ENCODE measurements at regions not wholly inside any gene's neighbourhood (a gene's known extent, or its start where the extent isn't known, plus 50 kb on each side); places are given as distances from the start of the nearest gene placed in this dataset.
A peak's percentile ranks its signal among the peaks of the same experiment; 100 is the strongest.

- no peak for DNase-seq
- in situ Hi-C loops (cut with HindIII; ENCODE audit: low pct_ligation_motif_present, low sequenced_read_pairs): no loop called here
- no peak for TF ChIP-seq CTCF (IDR thresholded peaks at IDR 0.05; ENCODE audit: low read depth, low read length, missing control alignments)
- Histone ChIP-seq H3K27me3 (replicated peaks) (no peaks in the 10 kb centered on the region), H3K4me3 (ENCODE audit: low read depth, low read length) (no peak overlapping the region), H3K36me3 (replicated peaks) (no peaks in the 10 kb centered on the region), H3K27ac (no peak overlapping the region)
These were observed 356.7 kb downstream of the DIRAS2 start for GRCh38 chr9:90285946-90286345.

- no peak for TF ChIP-seq CTCF (IDR thresholded peaks at IDR 0.05; ENCODE audit: low read depth, low read length, missing control alignments)
- in situ Hi-C loops (cut with HindIII; ENCODE audit: low pct_ligation_motif_present, low sequenced_read_pairs): no loop called here
- no peak for DNase-seq
- Histone ChIP-seq H3K27me3 (replicated peaks) (no peaks in the 10 kb centered on the region), H3K27ac (no peak overlapping the region), H3K4me3 (ENCODE audit: low read depth, low read length) (no peak overlapping the region), H3K36me3 (replicated peaks) (no peaks in the 10 kb centered on the region)
These were observed 354.9 kb downstream of the DIRAS2 start for GRCh38 chr9:90287567-90288274.

GRCh38 chr9:90288275-90288639, 354.4 kb downstream of the DIRAS2 start:
- H3K27ac ChIP-seq: no peak overlapping the region
- no peaks in the 10 kb centered on the region for H3K36me3 ChIP-seq (replicated peaks)
- H3K27me3 ChIP-seq (replicated peaks): no peaks in the 10 kb centered on the region
- no peak overlapping the region for H3K4me3 ChIP-seq (ENCODE audit: low read depth, low read length)
- in situ Hi-C loops (cut with HindIII; ENCODE audit: low pct_ligation_motif_present, low sequenced_read_pairs): no loop called here
- no peak for TF ChIP-seq CTCF (IDR thresholded peaks at IDR 0.05; ENCODE audit: low read depth, low read length, missing control alignments)
- DNase-seq: no peak

- H3K27ac ChIP-seq: no peak overlapping the region
- no peaks in the 10 kb centered on the region for H3K27me3 ChIP-seq (replicated peaks)
- H3K4me3 ChIP-seq (ENCODE audit: low read depth, low read length): no peak overlapping the region
- TF ChIP-seq CTCF (IDR thresholded peaks at IDR 0.05; ENCODE audit: low read depth, low read length, missing control alignments): no peak
- in situ Hi-C loops (cut with HindIII; ENCODE audit: low pct_ligation_motif_present, low sequenced_read_pairs): no loop called here
- no peaks in the 10 kb centered on the region for H3K36me3 ChIP-seq (replicated peaks)
- peak; percentile 62 for DNase-seq
These were observed 351.7 kb downstream of the DIRAS2 start for GRCh38 chr9:90290716-90291485.

- no peak for TF ChIP-seq CTCF (IDR thresholded peaks at IDR 0.05; ENCODE audit: low read depth, low read length, missing control alignments)
- H3K36me3 ChIP-seq (replicated peaks): no peaks in the 10 kb centered on the region
- DNase-seq: no peak
- H3K4me3 ChIP-seq (ENCODE audit: low read depth, low read length): no peak overlapping the region
- in situ Hi-C loops (cut with HindIII; ENCODE audit: low pct_ligation_motif_present, low sequenced_read_pairs): no loop called here
- H3K27me3 ChIP-seq (replicated peaks): no peaks in the 10 kb centered on the region
- no peak overlapping the region for H3K27ac ChIP-seq
These were observed 346.1 kb downstream of the DIRAS2 start for GRCh38 chr9:90296539-90296938.

All from brain microvascular endothelial cell (primary cell).